ENCODE measurements at regions not wholly inside any gene's neighbourhood (a gene's known extent, or its start where the extent isn't known, plus 50 kb on each side); places are given as distances from the start of the nearest gene placed in this dataset.

- no peak for DNase-seq (ENCODE audit: low read depth in 1 of 2, low spot score in 1 of 2)
- Histone ChIP-seq H3K4me3 (no peak overlapping the region), H3K36me3 (no peaks in the 10 kb centered on the region), H3K9me3 (ENCODE audit: low read depth) (no peaks in the 10 kb centered on the region), H3K27me3 (no peaks in the 10 kb centered on the region), H3K27ac (no peak overlapping the region), H3K4me1 (ENCODE audit: low read depth) (no peaks in the 10 kb centered on the region)
- TF ChIP-seq CTCF (IDR thresholded peaks at IDR 0.05; ENCODE audit: low read depth, low read length), result no peak
Measured at GRCh38 chr18:30454920-30455319, 587.6 kb downstream of the DSC3 start.

GRCh38 chr18:30451981-30452380 lies 590.6 kb downstream of the DSC3 start:
- no peaks in the 10 kb centered on the region for H3K4me1 ChIP-seq (ENCODE audit: low read depth)
- H3K9me3 ChIP-seq (ENCODE audit: low read depth), result no peaks in the 10 kb centered on the region
- H3K27ac ChIP-seq, result no peak overlapping the region
- no peak for DNase-seq (ENCODE audit: low read depth in 1 of 2, low spot score in 1 of 2)
- H3K36me3 ChIP-seq, result no peaks in the 10 kb centered on the region
- no peak overlapping the region for H3K4me3 ChIP-seq
- no peak for TF ChIP-seq CTCF (IDR thresholded peaks at IDR 0.05; ENCODE audit: low read depth, low read length)
- H3K27me3 ChIP-seq, result no peaks in the 10 kb centered on the region

GRCh38 chr18:30450927-30451326 lies 591.6 kb downstream of the DSC3 start:
- Histone ChIP-seq H3K27me3 (no peaks in the 10 kb centered on the region), H3K9me3 (ENCODE audit: low read depth) (no peaks in the 10 kb centered on the region), H3K36me3 (no peaks in the 10 kb centered on the region), H3K4me1 (ENCODE audit: low read depth) (no peaks in the 10 kb centered on the region), H3K4me3 (no peak overlapping the region), H3K27ac (no peak overlapping the region)
- no peak for TF ChIP-seq CTCF (IDR thresholded peaks at IDR 0.05; ENCODE audit: low read depth, low read length)
- DNase-seq (ENCODE audit: low read depth in 1 of 2, low spot score in 1 of 2), result no peak

GRCh38 chr18:30446605-30447004 lies 595.9 kb downstream of the DSC3 start:
- Histone ChIP-seq H3K9me3 (ENCODE audit: low read depth) (no peaks in the 10 kb centered on the region), H3K27me3 (no peaks in the 10 kb centered on the region), H3K4me3 (no peak overlapping the region), H3K27ac (no peak overlapping the region), H3K36me3 (no peaks in the 10 kb centered on the region), H3K4me1 (ENCODE audit: low read depth) (no peaks in the 10 kb centered on the region)
- no peak for TF ChIP-seq CTCF (IDR thresholded peaks at IDR 0.05; ENCODE audit: low read depth, low read length)
- no peak for DNase-seq (ENCODE audit: low read depth in 1 of 2, low spot score in 1 of 2)

- Histone ChIP-seq H3K27me3 (no peaks in the 10 kb centered on the region), H3K4me1 (ENCODE audit: low read depth) (no peaks in the 10 kb centered on the region), H3K27ac (no peak overlapping the region), H3K9me3 (ENCODE audit: low read depth) (no peaks in the 10 kb centered on the region), H3K36me3 (no peaks in the 10 kb centered on the region), H3K4me3 (no peak overlapping the region)
- DNase-seq (ENCODE audit: low read depth in 1 of 2, low spot score in 1 of 2), result no peak
- no peak for TF ChIP-seq CTCF (IDR thresholded peaks at IDR 0.05; ENCODE audit: low read depth, low read length)
Measured at GRCh38 chr18:30444544-30444943, 598.0 kb downstream of the DSC3 start.

- DNase-seq (ENCODE audit: low read depth in 1 of 2, low spot score in 1 of 2), result no peak
- Histone ChIP-seq H3K9me3 (ENCODE audit: low read depth) (no peaks in the 10 kb centered on the region), H3K27me3 (no peaks in the 10 kb centered on the region), H3K4me1 (ENCODE audit: low read depth) (no peaks in the 10 kb centered on the region), H3K27ac (no peak overlapping the region), H3K4me3 (no peak overlapping the region), H3K36me3 (no peaks in the 10 kb centered on the region)
- TF ChIP-seq CTCF (IDR thresholded peaks at IDR 0.05; ENCODE audit: low read depth, low read length), result no peak
Measured at GRCh38 chr18:30440351-30440750, 602.2 kb downstream of the DSC3 start.
